PFSK-1 (cell line): ENCODE measurements at regions not wholly inside any gene's neighbourhood (a gene's known extent, or its start where the extent isn't known, plus 50 kb on each side); places are given as distances from the start of the nearest gene placed in this dataset.

ENCODE experiments used
- FOXP2 ChIP-seq: optimal IDR thresholded peaks from 2 replicates; pipeline ENCODE3; 2011; ENCODE audit warnings: borderline replicate concordance, control low read depth, inconsistent platforms; ENCODE audit not compliant: insufficient read depth; ENCODE audit errors: extremely low read length, extremely low read depth
- POLR2AphosphoS5 ChIP-seq: IDR thresholded peaks from 2 replicates; pipeline ENCODE4 v1.6.1; 2012; ENCODE audit warnings: low read depth, mild to moderate bottlenecking, control low read depth, low read length, moderate library complexity
- SIN3A ChIP-seq: IDR thresholded peaks from 2 replicates; pipeline ENCODE4 v1.6.1; 2012; ENCODE audit warnings: mild to moderate bottlenecking, low read length, moderate library complexity, borderline replicate concordance; ENCODE audit not compliant: insufficient read depth
- TAF1 ChIP-seq: IDR thresholded peaks from 2 replicates; pipeline ENCODE4 v1.6.1; 2012; ENCODE audit warnings: low read length, control low read depth, borderline replicate concordance; ENCODE audit not compliant: insufficient read depth
- TF ChIP-seq, protein P1 (sequence below), 2 experiments: IDR thresholded peaks; 2 replicates each; pipeline versions ENCODE4 v1.6.1 to v1.8.0; 2011 to 2012; ENCODE audit warnings: low read depth in 2 of 2, low read length in 2 of 2, control low read depth in 1 of 2, inconsistent platforms in 1 of 2, mild to moderate bottlenecking in 1 of 2, moderate library complexity in 1 of 2; ENCODE audit not compliant: insufficient read depth in 1 of 2

DNA sequence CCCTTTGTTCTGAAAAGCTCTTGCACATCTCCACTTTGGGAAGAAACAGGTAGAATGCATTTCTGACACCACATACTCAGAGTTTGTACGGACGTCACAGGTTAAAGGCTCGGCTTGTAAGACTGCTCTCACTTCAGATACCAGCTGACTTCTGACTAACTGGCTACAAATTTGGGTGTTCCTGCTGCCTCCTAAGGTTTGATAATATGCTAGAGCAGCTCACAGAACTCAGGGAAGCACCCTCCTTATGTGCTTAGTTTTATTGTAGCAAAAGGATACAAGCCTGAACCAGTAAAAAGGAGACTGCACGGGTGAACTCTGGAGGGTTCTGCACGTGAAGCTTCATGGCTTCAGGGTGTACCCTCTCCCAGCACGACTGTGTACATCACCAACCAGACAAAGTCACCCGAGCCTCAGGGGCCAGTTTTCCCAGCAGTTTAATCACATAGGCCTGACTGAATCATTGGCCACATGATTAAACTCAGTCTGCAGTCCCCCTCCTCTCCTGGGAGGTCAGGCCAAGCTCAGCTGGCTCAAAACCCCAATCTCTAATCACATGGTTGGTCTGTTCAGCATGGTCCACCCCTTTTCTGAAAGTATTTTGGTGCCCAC lies 749.5 kb upstream of the RAB6C start:
- TF ChIP-seq FOXP2 (no peak), POLR2AphosphoS5 (no peak), TAF1 (no peak), SIN3A (no peak)
- TF ChIP-seq, protein P1, sequence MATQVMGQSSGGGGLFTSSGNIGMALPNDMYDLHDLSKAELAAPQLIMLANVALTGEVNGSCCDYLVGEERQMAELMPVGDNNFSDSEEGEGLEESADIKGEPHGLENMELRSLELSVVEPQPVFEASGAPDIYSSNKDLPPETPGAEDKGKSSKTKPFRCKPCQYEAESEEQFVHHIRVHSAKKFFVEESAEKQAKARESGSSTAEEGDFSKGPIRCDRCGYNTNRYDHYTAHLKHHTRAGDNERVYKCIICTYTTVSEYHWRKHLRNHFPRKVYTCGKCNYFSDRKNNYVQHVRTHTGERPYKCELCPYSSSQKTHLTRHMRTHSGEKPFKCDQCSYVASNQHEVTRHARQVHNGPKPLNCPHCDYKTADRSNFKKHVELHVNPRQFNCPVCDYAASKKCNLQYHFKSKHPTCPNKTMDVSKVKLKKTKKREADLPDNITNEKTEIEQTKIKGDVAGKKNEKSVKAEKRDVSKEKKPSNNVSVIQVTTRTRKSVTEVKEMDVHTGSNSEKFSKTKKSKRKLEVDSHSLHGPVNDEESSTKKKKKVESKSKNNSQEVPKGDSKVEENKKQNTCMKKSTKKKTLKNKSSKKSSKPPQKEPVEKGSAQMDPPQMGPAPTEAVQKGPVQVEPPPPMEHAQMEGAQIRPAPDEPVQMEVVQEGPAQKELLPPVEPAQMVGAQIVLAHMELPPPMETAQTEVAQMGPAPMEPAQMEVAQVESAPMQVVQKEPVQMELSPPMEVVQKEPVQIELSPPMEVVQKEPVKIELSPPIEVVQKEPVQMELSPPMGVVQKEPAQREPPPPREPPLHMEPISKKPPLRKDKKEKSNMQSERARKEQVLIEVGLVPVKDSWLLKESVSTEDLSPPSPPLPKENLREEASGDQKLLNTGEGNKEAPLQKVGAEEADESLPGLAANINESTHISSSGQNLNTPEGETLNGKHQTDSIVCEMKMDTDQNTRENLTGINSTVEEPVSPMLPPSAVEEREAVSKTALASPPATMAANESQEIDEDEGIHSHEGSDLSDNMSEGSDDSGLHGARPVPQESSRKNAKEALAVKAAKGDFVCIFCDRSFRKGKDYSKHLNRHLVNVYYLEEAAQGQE (IDR thresholded peaks at IDR 0.05; ENCODE audit: insufficient read depth in 1 of 2, low read depth in 2 of 2, low read length in 2 of 2): no peak

DNA sequence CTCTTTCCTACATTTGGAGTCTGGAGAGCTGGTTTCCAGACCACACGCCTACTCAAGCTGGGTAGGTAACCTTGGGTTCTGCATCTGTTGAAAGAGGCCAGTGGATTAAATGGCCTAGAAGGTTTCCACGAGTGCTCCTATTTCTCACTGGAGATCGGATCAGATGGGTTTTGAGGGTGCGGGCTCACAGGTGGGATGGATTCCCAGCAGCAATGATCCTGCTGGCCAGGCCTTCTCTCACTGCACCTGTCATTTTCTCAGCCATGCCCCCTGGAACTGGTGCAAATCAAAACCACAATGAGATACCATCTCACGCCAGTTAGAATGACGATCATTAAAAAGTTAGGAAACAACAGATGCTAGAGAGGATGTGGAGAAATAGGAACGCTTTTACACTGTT lies 747.5 kb upstream of the RAB6C start:
- TF ChIP-seq POLR2AphosphoS5 (no peak), SIN3A (no peak)

DNA sequence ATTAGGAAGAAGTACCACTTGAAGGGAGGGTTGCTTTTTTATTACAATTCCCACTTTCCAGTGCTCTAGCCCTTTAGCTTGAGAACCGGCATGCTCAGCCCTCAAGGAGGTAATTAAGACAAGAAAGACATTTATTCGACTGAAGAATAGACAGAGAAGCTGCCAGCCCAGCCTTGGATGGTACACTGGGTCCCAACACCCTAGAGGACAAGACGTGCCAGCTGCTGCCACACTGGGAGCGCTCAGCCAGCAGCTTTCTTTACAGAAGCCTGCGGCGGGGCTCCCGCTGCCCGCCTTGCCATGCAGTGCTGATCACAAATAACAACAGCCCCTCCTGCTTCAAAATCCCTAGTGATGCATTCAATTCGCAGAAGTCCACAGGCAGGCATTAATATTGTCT lies 746.3 kb upstream of the RAB6C start:
- TF ChIP-seq SIN3A (no peak), POLR2AphosphoS5 (no peak), TAF1 (no peak), FOXP2 (no peak)
- TF ChIP-seq, protein P1 (IDR thresholded peaks at IDR 0.05; ENCODE audit: insufficient read depth in 1 of 2, low read depth in 2 of 2, low read length in 2 of 2): no peak

DNA sequence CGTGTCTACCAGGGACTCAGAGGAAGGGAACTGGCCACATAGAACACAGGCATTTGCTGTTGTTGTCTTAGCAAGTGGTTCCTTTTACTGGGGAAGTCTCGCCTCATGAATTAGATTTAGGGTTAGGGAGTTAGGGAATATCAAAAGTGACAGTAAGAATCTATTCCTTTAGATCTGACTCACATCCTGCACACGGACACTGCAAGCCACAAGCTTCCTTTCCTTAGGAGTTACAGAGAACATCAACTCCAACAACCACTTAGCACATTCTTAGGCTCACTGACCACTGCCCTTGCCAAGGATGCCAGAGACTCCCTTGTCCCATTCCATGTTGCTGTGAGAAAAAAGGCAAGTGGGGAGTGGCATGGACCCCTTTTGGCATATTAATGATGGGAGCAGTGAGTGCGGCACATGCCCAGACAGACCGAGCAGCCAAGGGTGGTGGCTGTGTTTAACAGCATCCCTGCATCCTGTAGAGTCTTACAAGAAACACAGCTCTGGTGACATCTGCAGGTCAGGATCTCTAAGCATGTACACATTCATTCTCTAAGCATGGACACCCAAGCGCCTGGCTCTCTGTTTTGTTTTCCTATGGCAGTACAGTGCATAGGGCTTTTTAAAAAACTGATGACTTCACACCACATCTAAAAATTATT lies 745.6 kb upstream of the RAB6C start:
- no peak for TF ChIP-seq FOXP2
- no peak for TF ChIP-seq TAF1
- TF ChIP-seq SIN3A: no peak
- TF ChIP-seq, protein P1 (IDR thresholded peaks at IDR 0.05; ENCODE audit: insufficient read depth in 1 of 2, low read depth in 2 of 2, low read length in 2 of 2): no peak
- TF ChIP-seq POLR2AphosphoS5: no peak

DNA sequence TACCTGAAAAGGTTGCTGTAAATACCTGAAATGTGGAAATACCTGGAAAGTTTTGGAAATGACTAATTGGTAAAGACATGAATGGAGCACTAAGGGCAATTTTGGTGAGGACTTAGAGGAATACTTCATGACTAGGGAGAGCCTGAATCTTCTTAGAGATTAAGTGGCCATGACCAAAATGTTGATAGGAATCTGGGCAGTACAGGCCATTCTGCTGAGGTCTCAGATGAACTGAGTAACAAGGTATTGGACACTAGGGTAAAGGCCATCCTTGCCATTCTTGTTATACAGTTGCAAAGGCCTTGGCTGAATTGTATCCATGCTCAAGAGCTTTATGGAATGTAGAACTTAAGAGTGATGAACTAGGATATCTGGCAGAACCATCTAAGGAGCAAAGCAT lies 742.9 kb upstream of the RAB6C start:
- no peak for TF ChIP-seq TAF1

DNA sequence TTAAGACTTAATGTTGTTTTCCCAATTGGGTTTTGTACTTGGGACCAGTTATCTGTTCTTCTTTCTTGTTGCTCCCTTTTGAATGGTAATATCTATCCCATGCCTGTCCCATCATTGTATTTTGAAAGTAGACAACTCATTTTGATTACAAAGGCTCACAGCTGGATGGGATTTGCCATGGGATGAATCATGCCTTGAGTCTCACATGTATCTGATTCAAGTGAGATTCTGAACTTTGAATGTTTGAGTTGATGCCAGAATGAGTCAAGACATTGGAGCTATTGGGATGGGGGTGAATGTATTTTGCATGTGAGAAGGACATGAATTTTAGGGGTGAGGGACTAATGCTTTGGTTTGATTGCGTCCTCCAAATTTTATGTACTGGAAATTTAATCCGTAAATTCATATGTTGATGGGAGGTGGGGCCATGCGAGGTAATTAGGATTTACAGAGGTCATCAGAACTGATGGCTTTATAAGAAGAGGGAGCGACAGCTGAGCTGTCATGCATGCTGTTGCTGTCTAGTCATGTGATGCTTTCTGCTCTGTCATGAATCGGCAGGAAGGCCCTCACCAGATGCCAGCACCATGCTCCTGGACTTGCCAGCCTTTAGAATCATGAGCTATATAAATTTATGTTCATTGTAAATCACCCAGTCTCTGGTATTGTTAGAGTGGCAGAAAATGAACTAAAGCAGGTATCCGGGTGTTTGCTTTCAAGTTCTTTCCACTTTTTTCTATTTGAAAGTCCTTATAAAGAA lies 741.3 kb upstream of the RAB6C start:
- TF ChIP-seq, protein P1 (IDR thresholded peaks at IDR 0.05; ENCODE audit: insufficient read depth in 1 of 2, low read depth in 2 of 2, low read length in 2 of 2): no peak
- TF ChIP-seq POLR2AphosphoS5 (no peak), FOXP2 (no peak), SIN3A (no peak), TAF1 (no peak)
